NCI-H1417 treated with DMSO at 0.1 percent for 48 hours (cell line): ENCODE measurements at regions not wholly inside any gene's neighbourhood (a gene's known extent, or its start where the extent isn't known, plus 50 kb on each side); places are given as distances from the start of the nearest gene placed in this dataset.

Source experiments
- DNase-seq: peaks from one replicate; lab custom pipeline; 2025; lab: John Stamatoyannopoulos, UW

GRCh38 chr21:15151385-15152103 lies 86.7 kb upstream of the NRIP1 start:
- DNase-seq, result no peak

- DNase-seq, result no peak
Observed at GRCh38 chr21:15152591-15152990, 87.8 kb upstream of the NRIP1 start.

DNA sequence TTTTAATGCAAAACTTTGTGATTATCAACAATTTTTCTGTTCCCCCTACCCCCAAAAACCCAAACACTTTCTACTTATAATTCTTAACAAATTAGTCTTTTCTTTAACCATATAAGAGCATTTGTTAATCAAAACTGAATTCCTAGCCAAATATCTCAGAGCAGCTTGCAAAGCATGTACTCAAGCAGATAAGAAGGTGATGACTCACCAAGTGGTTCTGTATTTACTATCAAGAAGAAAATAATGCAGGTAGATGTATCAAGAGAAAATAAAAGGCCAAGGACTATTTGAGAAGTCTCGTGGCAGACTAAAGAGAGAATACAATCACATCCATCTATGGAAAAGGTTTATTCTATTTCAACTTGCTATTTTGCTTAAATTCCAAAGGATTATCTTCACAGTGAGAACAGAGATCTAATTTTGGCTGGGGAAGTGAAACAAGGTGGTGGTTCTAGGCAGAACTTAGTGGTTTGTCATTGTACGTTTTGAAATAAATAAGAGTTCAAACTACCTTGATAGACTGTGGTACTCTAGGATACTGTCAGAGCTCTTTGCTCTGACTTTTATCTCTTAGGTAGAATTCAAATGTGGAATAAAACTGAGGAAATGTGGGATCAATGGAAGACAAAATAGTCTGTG lies 94.7 kb upstream of the NRIP1 start:
- no peak for DNase-seq

DNA sequence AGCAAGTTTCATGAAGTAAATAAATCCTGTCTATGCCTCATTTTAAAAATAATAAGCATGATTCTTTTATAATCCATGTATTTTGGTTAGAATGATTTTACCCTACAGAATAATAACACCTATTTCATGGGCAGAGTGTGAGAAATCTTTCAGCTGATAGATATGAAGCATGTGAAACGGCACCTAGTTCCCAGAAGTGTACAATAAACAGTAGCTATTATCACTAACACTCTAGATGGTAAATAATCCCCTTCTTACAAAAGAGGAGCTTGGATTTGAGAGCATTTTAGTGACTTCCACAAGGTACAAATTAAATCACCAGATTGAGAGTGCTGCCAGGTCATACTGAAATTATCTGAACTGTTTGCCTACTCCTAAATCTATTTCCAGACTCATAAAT lies 95.3 kb upstream of the NRIP1 start:
- no peak for DNase-seq

DNA sequence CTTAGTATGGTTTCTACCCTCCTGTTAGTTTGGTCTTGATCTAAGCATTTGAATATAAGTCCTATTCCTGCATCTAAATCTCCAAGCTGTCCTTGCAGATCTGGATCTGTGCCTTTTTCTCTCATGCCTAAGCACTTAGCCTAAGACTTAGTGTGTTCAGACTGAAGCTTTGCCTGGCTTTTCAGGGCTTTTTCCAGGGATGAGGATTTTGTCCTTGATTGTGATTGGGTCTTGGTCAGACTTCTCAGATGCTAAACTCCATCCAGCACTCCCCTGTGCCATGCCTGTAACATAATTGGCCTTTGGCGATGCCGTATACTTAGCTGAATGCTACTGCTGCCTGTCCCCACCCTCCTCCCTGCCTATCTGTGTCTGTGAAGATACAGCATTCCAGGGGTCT lies 98.1 kb upstream of the NRIP1 start:
- DNase-seq, result no peak

GRCh38 chr21:15164273-15164672 lies 99.5 kb upstream of the NRIP1 start:
- no peak for DNase-seq

DNA sequence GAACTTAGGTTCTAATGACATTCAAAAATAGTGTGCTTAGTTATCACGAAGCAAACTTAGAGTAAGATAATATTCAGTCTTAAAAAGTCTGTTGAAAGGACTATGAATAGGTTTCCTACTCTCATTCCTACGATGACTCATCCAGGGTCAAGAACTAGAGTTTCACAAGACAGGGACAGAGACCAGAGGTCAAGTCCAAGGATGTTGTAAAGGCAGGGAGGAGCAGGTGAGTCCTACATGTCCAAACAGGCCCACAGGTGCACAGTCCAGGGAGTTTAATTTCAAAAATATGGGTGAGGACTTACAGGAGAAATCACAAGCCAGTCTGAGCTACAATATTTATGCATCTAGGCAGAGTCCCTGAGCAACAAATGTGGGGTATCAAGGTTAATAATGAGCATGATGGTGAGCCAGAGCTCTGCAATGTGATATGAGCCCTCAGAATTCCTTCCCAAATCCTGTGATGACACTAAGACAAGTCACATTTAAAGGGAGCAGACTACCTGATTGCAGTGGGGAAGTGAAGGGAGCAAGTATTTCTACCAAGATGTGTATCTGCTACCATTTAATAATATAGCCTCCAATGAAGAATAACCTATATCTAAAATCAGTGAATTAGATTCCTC lies 100.0 kb upstream of the NRIP1 start:
- DNase-seq, result no peak

DNA sequence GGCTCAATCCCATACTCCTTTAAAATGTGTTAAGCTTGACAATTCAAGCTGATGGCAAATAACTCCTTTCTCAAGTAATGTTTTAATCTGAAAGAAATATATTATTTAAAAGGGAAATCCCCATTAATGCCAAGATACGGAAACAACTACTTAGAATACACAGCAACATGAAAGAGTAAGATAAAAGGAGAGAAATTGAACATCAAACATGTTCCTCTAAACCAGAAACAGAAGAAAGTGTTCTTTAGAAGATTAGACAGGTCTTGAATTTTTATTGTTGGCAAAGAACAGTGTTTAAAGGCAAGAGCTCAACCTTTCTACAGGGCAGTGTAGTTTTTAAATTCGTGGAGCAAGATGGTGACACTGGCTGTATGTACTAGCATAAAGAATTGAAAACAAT lies 105.8 kb upstream of the NRIP1 start:
- DNase-seq, result no peak

DNA sequence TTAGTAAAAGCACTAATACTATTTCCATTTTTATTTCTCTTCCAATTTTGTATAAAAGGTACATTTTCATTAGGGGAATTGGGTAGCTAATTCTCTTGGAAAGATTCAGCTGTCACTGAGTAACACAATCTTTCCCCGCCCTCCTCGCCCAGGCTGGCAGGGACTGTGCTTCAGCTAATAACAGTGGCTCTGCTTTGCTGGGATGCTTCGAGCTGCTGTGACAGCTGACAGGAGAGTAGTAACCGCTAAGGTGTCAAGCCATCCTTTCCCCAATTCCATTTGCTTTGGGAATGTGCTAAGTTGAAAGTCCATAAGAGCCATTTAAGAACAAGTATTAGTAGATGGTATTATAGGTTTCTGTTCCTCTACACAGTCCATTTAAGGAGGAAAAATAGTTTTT lies 106.7 kb upstream of the NRIP1 start:
- no peak for DNase-seq

GRCh38 chr21:15172963-15173362 lies 108.2 kb upstream of the NRIP1 start:
- no peak for DNase-seq

- no peak for DNase-seq
Observed at GRCh38 chr21:15174923-15175322, 110.1 kb upstream of the NRIP1 start.

- no peak for DNase-seq
Observed at GRCh38 chr21:15182731-15183130, 117.9 kb upstream of the NRIP1 start.

- DNase-seq, result no peak
Observed at GRCh38 chr21:15183813-15184257, 119.0 kb upstream of the NRIP1 start.

DNA sequence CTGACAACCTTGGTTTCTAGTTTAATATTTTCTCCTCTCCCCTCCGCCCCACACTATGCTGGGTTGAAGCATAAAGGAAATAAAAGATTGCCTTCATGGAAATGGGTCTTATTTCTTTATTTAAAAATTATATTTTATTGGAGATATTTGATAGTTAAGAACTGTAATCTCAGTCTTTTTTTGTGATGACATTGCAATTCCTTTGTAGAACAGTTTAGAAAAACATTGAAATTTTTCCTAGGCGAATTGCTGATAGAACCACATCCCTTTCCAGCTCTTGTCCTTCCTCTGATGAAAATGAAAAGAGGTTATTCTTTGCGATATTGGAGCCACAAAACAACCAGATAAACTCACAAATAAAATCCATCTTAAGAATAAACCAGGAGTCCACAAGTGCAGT lies 125.6 kb upstream of the NRIP1 start:
- no peak for DNase-seq

DNA sequence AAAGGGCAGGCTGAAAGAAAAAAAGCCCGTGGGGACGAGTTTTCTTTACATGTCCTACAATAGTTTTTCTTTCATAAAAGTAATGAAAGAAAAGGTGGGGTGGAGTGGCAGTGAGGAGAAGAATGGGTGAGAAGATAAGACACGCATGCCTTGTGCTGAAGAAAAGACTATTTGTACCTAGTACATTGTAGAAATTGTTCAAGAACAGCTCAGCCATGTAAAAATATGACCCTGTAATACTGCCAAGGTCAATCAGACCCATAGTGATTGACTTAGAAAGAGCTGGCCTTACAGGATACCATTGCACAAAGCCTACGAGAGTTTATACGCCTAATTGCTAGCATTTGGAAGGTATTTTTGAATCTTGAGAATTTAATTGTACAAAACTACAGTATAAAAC lies 126.0 kb upstream of the NRIP1 start:
- no peak for DNase-seq

DNA sequence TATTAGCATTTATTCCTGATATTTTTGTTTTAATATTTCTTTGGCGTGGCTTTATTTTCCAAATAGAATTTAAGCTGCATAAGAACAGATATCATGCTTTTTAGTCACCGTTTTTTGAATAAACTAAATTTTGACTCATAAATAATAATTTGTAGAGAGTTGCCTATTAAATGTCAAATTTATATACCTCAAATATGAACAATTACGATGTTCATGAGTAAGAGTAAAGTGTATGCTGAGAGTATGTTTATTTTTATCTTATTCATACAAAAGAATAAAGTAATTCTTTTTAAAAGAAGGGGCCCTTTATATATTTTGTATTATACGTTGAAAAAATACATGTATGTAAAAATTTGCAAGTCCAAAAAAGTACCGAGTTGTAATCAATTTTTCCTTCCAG lies 126.5 kb upstream of the NRIP1 start:
- no peak for DNase-seq

- DNase-seq, result no peak
Observed at GRCh38 chr21:15192243-15192642, 127.4 kb upstream of the NRIP1 start.

- DNase-seq, result no peak
Observed at GRCh38 chr21:15193937-15194336, 129.1 kb upstream of the NRIP1 start.

GRCh38 chr21:15195104-15195503 lies 130.3 kb upstream of the NRIP1 start:
- no peak for DNase-seq

GRCh38 chr21:15195768-15196167 lies 131.0 kb upstream of the NRIP1 start:
- DNase-seq, result no peak

DNA sequence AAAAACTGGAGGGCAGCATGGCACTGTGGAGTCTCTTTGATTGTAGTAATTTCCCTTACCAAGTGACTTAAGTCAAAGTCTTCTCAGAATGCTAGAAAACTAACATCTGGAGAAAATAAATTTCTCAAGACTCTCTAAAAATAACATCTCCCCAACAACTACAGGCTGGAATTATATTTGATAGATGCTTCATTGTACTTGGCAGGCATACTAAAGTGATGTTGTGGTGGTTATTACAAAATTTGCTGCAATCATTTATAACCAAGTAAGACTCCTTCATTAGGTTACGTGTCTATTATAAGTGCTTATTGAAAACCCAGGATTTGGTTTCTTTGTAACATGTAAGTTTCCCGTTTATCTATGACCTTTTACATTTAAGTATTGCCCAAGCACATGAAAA lies 132.9 kb upstream of the NRIP1 start:
- no peak for DNase-seq

DNA sequence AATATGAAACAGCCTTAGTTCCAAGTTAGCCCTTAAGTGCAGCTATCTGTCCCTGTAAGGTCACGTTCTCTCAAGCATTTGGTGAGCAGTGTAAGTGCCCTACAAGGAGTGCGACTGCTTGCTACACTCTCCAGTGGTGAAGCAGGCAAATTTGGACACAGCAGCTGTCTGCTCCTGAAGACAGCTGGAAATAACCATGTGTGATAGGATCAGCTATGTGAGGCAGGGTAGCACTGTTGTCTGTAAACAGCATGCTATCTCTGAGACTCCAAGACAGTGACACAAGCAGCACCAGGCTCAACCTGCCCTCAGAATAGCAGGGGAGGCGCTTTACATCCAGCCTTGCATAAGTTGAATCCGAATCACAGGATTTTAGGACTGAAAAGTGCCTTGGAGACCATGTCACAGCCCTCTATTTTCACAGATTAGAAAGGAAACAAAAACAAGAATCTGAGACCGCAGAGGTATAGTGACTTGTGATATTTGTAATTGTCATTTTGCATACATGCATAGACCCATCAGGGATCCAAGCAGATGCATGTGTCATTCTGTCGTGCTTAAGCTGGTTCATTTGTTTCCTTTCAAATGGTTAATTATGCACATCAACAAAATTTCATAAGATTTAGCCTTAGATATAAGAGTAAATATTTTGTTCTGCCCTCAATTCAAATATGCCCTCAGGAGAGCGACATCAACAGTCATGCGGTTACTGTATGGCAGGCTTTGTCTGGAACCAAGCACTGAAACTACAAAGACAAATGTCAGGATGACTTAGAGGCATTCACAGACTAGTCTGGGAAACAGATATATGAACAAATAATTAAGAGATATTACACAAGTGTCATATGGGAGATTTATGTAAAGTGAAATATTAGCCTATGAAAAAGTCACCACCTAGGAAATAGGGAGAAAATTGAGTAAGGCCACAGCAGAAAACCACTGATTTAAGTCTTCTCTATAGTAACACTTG lies 134.9 kb upstream of the NRIP1 start:
- no peak for DNase-seq
